ENCODE measurements at regions not wholly inside any gene's neighbourhood (a gene's known extent, or its start where the extent isn't known, plus 50 kb on each side); places are given as distances from the start of the nearest gene placed in this dataset.
A peak's percentile ranks its signal among the peaks of the same experiment; 100 is the strongest.
"Not testable (repeated sequence)": the region's sequence is repeated elsewhere in the genome, so short reads cannot be mapped to it uniquely, and the experiment has no call there.

GRCh38 chr3:106458952-106459351, 590.1 kb upstream of the CBLB start:
- Mint-ChIP-seq H3K27ac (no peak overlapping the region), H3K4me1 (peaks cover 20% of the 10 kb centered on the region), H3K4me3 (no peak overlapping the region), H3K9me3 (peaks cover 5% of the 10 kb centered on the region), H3K36me3 (no peaks in the 10 kb centered on the region)
- DNase-seq (ENCODE audit: low spot score in 2 of 2) (no peak), ATAC-seq (no peak)

- Mint-ChIP-seq H3K4me3 (no peak overlapping the region), H3K9me3 (peaks cover 13% of the 10 kb centered on the region), H3K4me1 (no peaks in the 10 kb centered on the region), H3K36me3 (no peaks in the 10 kb centered on the region), H3K27ac (no peak overlapping the region)
- DNase-seq (ENCODE audit: low spot score in 2 of 2) (no peak), ATAC-seq (no peak)
Measured at GRCh38 chr3:106466881-106467280, 598.1 kb upstream of the CBLB start.

- peak overlapping the region; percentile 77 for H3K27ac Mint-ChIP-seq
- DNase-seq (ENCODE audit: low spot score in 2 of 2) (no peak), ATAC-seq (peak; percentile 95)
Measured at GRCh38 chr3:106473576-106474475, 605.0 kb upstream of the CBLB start.

GRCh38 chr3:106482451-106482850, 613.6 kb upstream of the CBLB start:
- ATAC-seq = no peak
- H3K4me1 Mint-ChIP-seq = no peaks in the 10 kb centered on the region
- no peaks in the 10 kb centered on the region for H3K36me3 Mint-ChIP-seq
- DNase-seq (ENCODE audit: low spot score in 2 of 2) = no peak
- peaks cover 23% of the 10 kb centered on the region for H3K9me3 Mint-ChIP-seq
- no peak overlapping the region for H3K27ac Mint-ChIP-seq
- H3K4me3 Mint-ChIP-seq = no peak overlapping the region

More at GRCh38 chr3:106473576-106474475, 605.0 kb upstream of the CBLB start:
- Mint-ChIP-seq H3K9me3 (peaks cover 17% of the 10 kb centered on the region), H3K4me3 (no peak overlapping the region), H3K36me3 (peaks cover 6% of the 10 kb centered on the region), H3K4me1 (peaks cover 4% of the 10 kb centered on the region)

- ATAC-seq (no peak), DNase-seq (ENCODE audit: low spot score in 2 of 2) (no peak)
- Mint-ChIP-seq H3K27ac (no peak overlapping the region), H3K36me3 (no peaks in the 10 kb centered on the region), H3K4me3 (no peak overlapping the region), H3K4me1 (no peaks in the 10 kb centered on the region), H3K9me3 (peaks cover 6% of the 10 kb centered on the region)
Measured at GRCh38 chr3:106485217-106485616, 616.4 kb upstream of the CBLB start.

GRCh38 chr3:106485802-106486201, 617.0 kb upstream of the CBLB start:
- no peak for DNase-seq (ENCODE audit: low spot score in 2 of 2)
- no peak for ATAC-seq
- no peaks in the 10 kb centered on the region for H3K36me3 Mint-ChIP-seq
- no peak overlapping the region for H3K4me3 Mint-ChIP-seq
- no peaks in the 10 kb centered on the region for H3K4me1 Mint-ChIP-seq
- peaks cover 6% of the 10 kb centered on the region for H3K9me3 Mint-ChIP-seq
- H3K27ac Mint-ChIP-seq = no peak overlapping the region

GRCh38 chr3:106486945-106487639, 618.3 kb upstream of the CBLB start:
- H3K9me3 Mint-ChIP-seq; H3K27ac Mint-ChIP-seq; H3K4me1 Mint-ChIP-seq; DNase-seq (ENCODE audit: low spot score in 2 of 2); H3K4me3 Mint-ChIP-seq; H3K36me3 Mint-ChIP-seq; ATAC-seq: not testable (repeated sequence)

GRCh38 chr3:106488331-106488730, 619.5 kb upstream of the CBLB start:
- no peak overlapping the region for H3K27ac Mint-ChIP-seq
- no peaks in the 10 kb centered on the region for H3K36me3 Mint-ChIP-seq
- H3K9me3 Mint-ChIP-seq = peaks cover 3% of the 10 kb centered on the region
- H3K4me1 Mint-ChIP-seq = no peaks in the 10 kb centered on the region
- no peak for DNase-seq (ENCODE audit: low spot score in 2 of 2)
- H3K4me3 Mint-ChIP-seq = no peak overlapping the region
- no peak for ATAC-seq

- Mint-ChIP-seq H3K9me3 (no peaks in the 10 kb centered on the region), H3K4me3 (no peak overlapping the region), H3K36me3 (no peaks in the 10 kb centered on the region), H3K4me1 (no peaks in the 10 kb centered on the region), H3K27ac (no peak overlapping the region)
- ATAC-seq (no peak), DNase-seq (ENCODE audit: low spot score in 2 of 2) (no peak)
Measured at GRCh38 chr3:106491796-106492195, 623.0 kb upstream of the CBLB start.

GRCh38 chr3:106508331-106508893, 639.6 kb upstream of the CBLB start:
- Mint-ChIP-seq H3K4me1 (no peaks in the 10 kb centered on the region), H3K9me3 (no peaks in the 10 kb centered on the region), H3K4me3 (no peak overlapping the region), H3K36me3 (no peaks in the 10 kb centered on the region), H3K27ac (no peak overlapping the region)
- no peak for DNase-seq (ENCODE audit: low spot score in 2 of 2)
- ATAC-seq = no peak

- Mint-ChIP-seq H3K9me3 (no peaks in the 10 kb centered on the region), H3K27ac (no peak overlapping the region), H3K4me3 (no peak overlapping the region), H3K4me1 (no peaks in the 10 kb centered on the region), H3K36me3 (no peaks in the 10 kb centered on the region)
- no peak for DNase-seq (ENCODE audit: low spot score in 2 of 2)
- ATAC-seq = no peak
Measured at GRCh38 chr3:106510206-106510605, 641.4 kb upstream of the CBLB start.

- no peak overlapping the region for H3K27ac Mint-ChIP-seq
- H3K4me3 Mint-ChIP-seq = no peak overlapping the region
- no peak for ATAC-seq
- no peaks in the 10 kb centered on the region for H3K9me3 Mint-ChIP-seq
- H3K36me3 Mint-ChIP-seq = no peaks in the 10 kb centered on the region
- DNase-seq (ENCODE audit: low spot score in 2 of 2) = no peak
- H3K4me1 Mint-ChIP-seq = no peaks in the 10 kb centered on the region
Measured at GRCh38 chr3:106512846-106513245, 644.0 kb upstream of the CBLB start.

GRCh38 chr3:106514431-106514830, 645.6 kb upstream of the CBLB start:
- Mint-ChIP-seq H3K9me3 (no peaks in the 10 kb centered on the region), H3K27ac (no peak overlapping the region), H3K36me3 (no peaks in the 10 kb centered on the region), H3K4me1 (peaks cover under 1% of the 10 kb centered on the region), H3K4me3 (no peak overlapping the region)
- DNase-seq (ENCODE audit: low spot score in 2 of 2) = no peak
- no peak for ATAC-seq

GRCh38 chr3:106518516-106518915, 649.7 kb upstream of the CBLB start:
- ATAC-seq (no peak), DNase-seq (ENCODE audit: low spot score in 2 of 2) (no peak)
- Mint-ChIP-seq H3K4me1 (peaks cover 9% of the 10 kb centered on the region), H3K9me3 (no peaks in the 10 kb centered on the region), H3K4me3 (no peak overlapping the region), H3K36me3 (no peaks in the 10 kb centered on the region), H3K27ac (no peak overlapping the region)

GRCh38 chr3:106522397-106522796, 653.6 kb upstream of the CBLB start:
- ATAC-seq (no peak), DNase-seq (ENCODE audit: low spot score in 2 of 2) (no peak)
- Mint-ChIP-seq H3K4me1 (peaks cover 19% of the 10 kb centered on the region), H3K27ac (no peak overlapping the region), H3K9me3 (peaks cover 8% of the 10 kb centered on the region), H3K4me3 (no peak overlapping the region), H3K36me3 (no peaks in the 10 kb centered on the region)

GRCh38 chr3:106528932-106529331, 660.1 kb upstream of the CBLB start:
- H3K36me3 Mint-ChIP-seq = no peaks in the 10 kb centered on the region
- H3K9me3 Mint-ChIP-seq = peaks cover 11% of the 10 kb centered on the region
- H3K27ac Mint-ChIP-seq = no peak overlapping the region
- peaks cover 35% of the 10 kb centered on the region for H3K4me1 Mint-ChIP-seq
- no peak overlapping the region for H3K4me3 Mint-ChIP-seq
- DNase-seq (ENCODE audit: low spot score in 2 of 2) = no peak
- ATAC-seq = no peak

All from stimulated activated effector memory CD8-positive, alpha-beta T cell treated with anti-CD3 and anti-CD28 coated beads, Interleukin-12 subunit alpha, Interleukin-12 subunit beta, amount 100 ng/mL, for 72 hours (primary cell).